Head of caudate nucleus (tissue), 42 donors: ENCODE measurements at regions not wholly inside any gene's neighbourhood (a gene's known extent, or its start where the extent isn't known, plus 50 kb on each side); places are given as distances from the start of the nearest gene placed in this dataset.

Source experiments
- DNase-seq, 42 donors: peaks; one replicate each; pipeline versions ENCODE4 v3.0.0 to v3.0.0-alpha.2; 2020 to 2021; ENCODE audit warnings: mixed read lengths in 7 of 42
- intact Hi-C: fragments of 100-400 bp; cut with DNase I; formaldehyde crosslinking; loops from one replicate; pipeline ENCODE4 v1.15.0; 2022

GRCh38 chr2:123165616-123166015 lies 859.5 kb upstream of the CNTNAP5 start:
- intact Hi-C loops = no loop called here
- DNase-seq = no peak

DNA sequence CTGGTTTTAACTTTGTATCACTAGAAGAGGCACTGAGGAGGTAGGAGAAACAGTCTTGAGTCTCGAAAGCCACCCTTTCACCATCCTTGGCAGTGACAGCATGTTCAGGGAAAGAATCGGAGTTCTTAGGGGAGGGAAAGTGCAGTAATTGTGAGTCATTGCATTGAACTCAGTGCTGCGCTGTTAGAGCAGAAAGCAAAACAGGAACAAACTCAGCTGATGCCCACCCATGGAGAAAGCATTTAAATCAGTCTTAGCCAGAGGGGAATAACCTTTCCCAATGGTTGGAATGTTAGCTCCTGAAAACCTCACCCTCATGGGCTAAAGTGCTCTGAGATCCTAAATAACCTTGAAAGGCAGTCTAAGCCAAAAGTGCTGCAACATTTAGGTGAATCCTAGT lies 845.6 kb upstream of the CNTNAP5 start:
- no peak for DNase-seq
- intact Hi-C loops = no loop called here

GRCh38 chr2:123195957-123196356 lies 829.1 kb upstream of the CNTNAP5 start:
- intact Hi-C loops = no loop called here
- DNase-seq = no peak

GRCh38 chr2:123200035-123200434 lies 825.1 kb upstream of the CNTNAP5 start:
- intact Hi-C loops = no loop called here

DNA sequence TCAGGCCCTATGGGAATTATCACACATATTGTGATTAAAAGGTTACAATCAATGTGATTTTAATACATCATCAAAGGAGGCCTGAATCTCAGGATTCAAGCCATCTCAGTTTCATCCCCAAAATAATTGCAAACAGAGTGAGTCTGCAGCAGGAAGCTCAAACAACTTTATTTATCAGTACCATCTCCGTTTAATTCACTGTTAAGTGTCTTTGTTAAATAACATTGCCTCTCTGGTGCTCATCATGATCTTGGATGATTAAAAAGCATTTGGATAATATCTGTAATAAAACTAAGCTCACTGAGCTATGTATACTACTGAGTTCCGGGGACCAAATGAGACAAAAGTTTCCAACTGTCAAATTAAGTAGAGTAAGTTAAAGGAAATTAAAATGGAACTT lies 817.8 kb upstream of the CNTNAP5 start:
- DNase-seq = no peak
- intact Hi-C loops = no loop called here

More at GRCh38 chr2:123200035-123200434, 825.1 kb upstream of the CNTNAP5 start:
- DNase-seq = no peak

- no peak for DNase-seq
These were observed 815.9 kb upstream of the CNTNAP5 start for GRCh38 chr2:123209202-123209601.

GRCh38 chr2:123211181-123211580 lies 813.9 kb upstream of the CNTNAP5 start:
- intact Hi-C loops = no loop called here
- DNase-seq = no peak

More at GRCh38 chr2:123209202-123209601, 815.9 kb upstream of the CNTNAP5 start:
- intact Hi-C loops = no loop called here

- DNase-seq = no peak
These were observed 779.9 kb upstream of the CNTNAP5 start for GRCh38 chr2:123245156-123245555.

DNA sequence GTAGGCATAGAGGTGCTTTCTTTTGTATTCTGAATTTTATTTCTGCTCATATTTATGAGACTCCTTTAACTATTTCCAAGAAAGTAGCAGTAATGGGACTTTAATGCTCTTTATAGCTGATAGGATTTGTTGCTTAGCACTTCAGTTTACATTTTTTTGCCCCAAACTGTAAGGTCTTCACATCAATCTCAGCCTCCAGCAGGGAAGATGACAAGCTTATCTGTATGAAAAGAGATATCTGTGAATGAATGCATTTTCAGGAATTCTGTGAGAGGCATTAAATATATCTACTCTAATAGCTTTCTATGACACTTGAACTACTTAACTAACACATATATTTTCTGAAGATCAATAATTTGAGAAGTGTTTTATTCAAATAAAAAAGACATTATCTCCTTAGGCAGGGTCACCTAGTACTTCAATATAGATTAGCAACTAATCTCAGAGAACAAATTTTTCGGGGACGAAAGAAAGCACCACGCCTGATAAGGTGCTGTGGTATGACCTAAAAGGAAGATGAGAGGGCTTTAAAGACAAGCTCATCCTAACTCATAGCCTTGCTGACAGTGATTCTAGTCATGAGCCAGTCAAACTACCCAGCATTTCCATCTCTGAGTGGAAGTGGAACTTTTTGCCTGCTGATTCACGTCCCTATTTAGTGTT lies 766.1 kb upstream of the CNTNAP5 start:
- intact Hi-C loops = no loop called here
- DNase-seq = no peak

More at GRCh38 chr2:123245156-123245555, 779.9 kb upstream of the CNTNAP5 start:
- intact Hi-C loops = no loop called here

DNA sequence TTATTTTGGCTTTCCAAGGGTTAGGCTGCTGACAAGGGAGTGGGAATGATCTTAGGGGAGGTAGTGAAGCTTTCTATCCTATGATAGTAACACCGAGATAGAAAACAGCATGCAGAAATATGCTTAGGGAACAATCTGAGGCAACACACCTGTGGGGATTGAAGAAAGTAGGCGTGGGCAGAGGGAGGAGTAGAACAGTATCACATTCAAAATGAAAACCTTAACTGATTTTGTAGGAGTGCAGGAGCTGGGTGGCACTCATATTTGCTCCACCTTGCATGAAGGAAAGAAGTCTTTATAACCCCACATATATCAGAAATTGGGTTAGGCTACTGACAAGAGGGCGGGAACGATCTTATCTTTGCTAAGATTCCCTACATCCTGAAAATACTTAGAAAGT lies 762.2 kb upstream of the CNTNAP5 start:
- intact Hi-C loops = no loop called here
- DNase-seq = peak in 18 of 42 donors; percentile 3 to 70 (median 21)

GRCh38 chr2:123283431-123283830 lies 741.7 kb upstream of the CNTNAP5 start:
- DNase-seq = no peak
- intact Hi-C loops = no loop called here

- intact Hi-C loops = no loop called here
- DNase-seq = peak in 2 of 42 donors; percentile 2 to 29
These were observed 721.4 kb upstream of the CNTNAP5 start for GRCh38 chr2:123303731-123304130.
